Spleen (tissue), 7 donors: ENCODE measurements at regions not wholly inside any gene's neighbourhood (a gene's known extent, or its start where the extent isn't known, plus 50 kb on each side); places are given as distances from the start of the nearest gene placed in this dataset.

Experiments used
- POLR2A ChIP-seq, 3 donors: fragments of 450-650 bp; IDR thresholded peaks; one replicate each; pipeline ENCODE4 v1.5.1; 2017; ENCODE audit warnings: antibody characterized with exemption in 3 of 3, mild to moderate bottlenecking in 1 of 3
- POLR2AphosphoS5 ChIP-seq, 3 donors: sonication (generic); formaldehyde crosslinking; IDR thresholded peaks; one replicate each; pipeline ENCODE4 v1.5.1; 2017; ENCODE audit warnings: antibody characterized with exemption in 3 of 3
- TF ChIP-seq, protein P1 (sequence below), 11 experiments: fragments of 200-600 bp in 7 of 11; fragments of 450-650 bp in 4 of 11; sonication (generic) in 4 of 11; IDR thresholded peaks in 8 of 11; conservative IDR thresholded peaks in 3 of 11; 1 replicate in 7 of 11; 2 replicates in 4 of 11; pipeline versions ENCODE4 v1.4.0 to v1.8.0; 2016 to 2021; ENCODE audit warnings: antibody characterized with exemption in 11 of 11, inconsistent platforms in 4 of 11, mild to moderate bottlenecking in 1 of 11
- donor health status: DM: no; HTN: no; CAD: no; lungs with moderate emphysema.
- donor health status: DM: no; HTN: no; CAD: no.
- donor health status: DM: no; HTN: no; CAD: no.

DNA sequence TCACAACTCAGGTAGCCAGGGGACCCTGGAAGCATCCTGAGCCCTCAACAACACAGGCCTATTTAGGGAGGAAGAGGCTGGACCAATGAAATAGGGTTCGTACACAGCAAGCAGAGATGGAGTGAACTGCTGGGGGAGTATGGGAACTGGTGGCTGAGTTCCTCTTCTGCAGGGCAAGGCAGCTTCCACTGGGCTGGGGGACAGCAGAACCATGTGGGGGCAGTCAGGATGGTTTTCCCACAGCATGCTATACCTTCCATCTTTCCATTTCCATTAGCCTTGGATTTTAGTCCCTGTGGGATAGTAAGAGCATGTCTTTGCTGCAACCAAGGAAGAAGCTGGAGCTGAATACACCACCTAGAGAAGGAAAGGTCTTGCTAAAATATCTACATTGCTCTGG lies 370.6 kb downstream of the CCSER2 start:
- TF ChIP-seq POLR2AphosphoS5 (IDR thresholded peaks at IDR 0.05), result no peak
- TF ChIP-seq, protein P1, sequence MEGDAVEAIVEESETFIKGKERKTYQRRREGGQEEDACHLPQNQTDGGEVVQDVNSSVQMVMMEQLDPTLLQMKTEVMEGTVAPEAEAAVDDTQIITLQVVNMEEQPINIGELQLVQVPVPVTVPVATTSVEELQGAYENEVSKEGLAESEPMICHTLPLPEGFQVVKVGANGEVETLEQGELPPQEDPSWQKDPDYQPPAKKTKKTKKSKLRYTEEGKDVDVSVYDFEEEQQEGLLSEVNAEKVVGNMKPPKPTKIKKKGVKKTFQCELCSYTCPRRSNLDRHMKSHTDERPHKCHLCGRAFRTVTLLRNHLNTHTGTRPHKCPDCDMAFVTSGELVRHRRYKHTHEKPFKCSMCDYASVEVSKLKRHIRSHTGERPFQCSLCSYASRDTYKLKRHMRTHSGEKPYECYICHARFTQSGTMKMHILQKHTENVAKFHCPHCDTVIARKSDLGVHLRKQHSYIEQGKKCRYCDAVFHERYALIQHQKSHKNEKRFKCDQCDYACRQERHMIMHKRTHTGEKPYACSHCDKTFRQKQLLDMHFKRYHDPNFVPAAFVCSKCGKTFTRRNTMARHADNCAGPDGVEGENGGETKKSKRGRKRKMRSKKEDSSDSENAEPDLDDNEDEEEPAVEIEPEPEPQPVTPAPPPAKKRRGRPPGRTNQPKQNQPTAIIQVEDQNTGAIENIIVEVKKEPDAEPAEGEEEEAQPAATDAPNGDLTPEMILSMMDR (IDR thresholded peaks at IDR 0.05 in 8 of 11, conservative IDR thresholded peaks at IDR 0.05 in 3 of 11), result no peak
- TF ChIP-seq POLR2A (IDR thresholded peaks at IDR 0.05), result no peak
